ENCODE measurements at regions not wholly inside any gene's neighbourhood (a gene's known extent, or its start where the extent isn't known, plus 50 kb on each side); places are given as distances from the start of the nearest gene placed in this dataset.
"Not testable (repeated sequence)": the region's sequence is repeated elsewhere in the genome, so short reads cannot be mapped to it uniquely, and the experiment has no call there.

DNA sequence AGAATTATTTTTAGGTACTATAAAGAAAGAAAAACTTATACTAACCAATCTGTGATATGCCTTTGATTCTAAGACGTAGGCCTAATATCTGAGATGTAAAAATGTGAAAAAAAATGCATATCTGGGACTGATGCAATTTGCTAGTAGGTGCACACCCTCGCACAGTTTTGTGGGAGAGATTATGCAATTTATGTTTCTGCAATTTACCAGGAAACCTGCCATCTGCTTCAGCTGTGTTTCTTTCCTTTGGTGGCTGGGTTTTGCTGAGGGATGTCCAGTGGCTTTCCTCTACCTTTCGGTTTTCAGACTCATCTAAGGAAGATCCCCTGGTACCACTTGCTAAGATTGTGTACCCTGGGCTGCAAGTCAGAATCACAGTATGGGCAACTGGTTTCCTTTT lies 186.9 kb downstream of the ZFP64 start:
- no peak for DNase-seq

GRCh38 chr20:52004018-52004417 lies 187.6 kb downstream of the ZFP64 start:
- DNase-seq = no peak

- DNase-seq = no peak
These were observed 188.2 kb downstream of the ZFP64 start for GRCh38 chr20:52003415-52003814.

DNA sequence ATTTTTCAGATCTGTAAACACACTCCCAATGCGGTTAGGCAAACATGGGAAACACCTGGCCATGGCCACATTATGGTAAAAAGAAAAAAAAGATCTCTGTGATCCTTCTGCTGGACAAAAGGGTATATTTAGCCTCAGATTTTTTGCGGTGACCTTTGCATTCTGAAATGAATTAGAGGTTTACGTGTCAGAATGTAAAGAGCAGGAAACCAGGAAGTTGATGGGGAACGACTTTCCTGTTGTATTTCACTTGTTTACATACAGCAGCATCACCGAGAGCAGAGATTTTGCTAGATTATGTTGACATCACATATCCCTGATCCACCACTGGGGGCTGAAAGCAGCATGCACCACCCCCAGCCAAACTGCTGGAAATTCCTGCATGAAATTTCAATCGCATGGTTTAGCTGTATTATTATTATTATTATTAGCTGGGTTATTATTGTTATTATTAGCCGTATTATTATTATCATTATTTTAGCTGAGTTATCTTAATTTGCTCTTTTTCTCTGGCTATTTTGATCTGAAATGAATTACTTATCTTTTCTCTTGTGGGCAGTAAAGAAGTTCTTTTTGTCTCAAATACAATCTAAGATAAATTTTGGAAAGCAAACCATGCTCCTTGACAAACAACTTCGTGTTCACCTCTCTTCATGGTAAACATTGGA lies 189.4 kb downstream of the ZFP64 start:
- DNase-seq = no peak

DNA sequence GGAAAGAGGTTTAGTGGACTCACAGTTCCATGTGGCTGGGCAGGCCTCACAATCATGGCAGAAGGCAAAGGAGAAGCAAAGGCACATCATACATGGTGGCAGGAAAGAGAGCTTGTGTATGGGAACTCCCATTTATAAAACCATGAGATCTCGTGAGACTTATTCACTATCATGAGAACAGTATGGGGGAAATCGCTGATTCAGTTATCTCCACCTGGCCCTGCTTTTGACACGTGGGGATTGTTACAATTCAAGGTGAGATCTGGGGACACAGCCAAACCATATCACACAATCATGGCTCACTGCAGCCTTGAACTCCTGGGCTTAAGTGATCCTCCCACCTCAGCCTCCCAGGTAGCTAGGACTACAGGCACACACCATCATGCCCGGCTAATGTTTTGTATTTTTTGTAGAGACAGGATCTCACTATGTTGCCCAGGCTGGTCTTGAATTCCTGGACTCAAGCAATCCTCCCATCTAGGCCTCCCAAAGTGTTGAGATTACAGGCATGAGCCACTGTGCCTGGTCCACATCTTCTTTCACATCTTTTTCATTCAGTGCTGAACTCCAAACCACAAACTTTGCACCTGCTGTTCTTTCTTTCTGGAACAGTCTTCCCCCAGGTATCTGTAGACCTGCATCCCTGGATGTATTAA lies 194.2 kb downstream of the ZFP64 start:
- DNase-seq = not testable (repeated sequence)

- no peak for DNase-seq
These were observed 193.2 kb upstream of the SALL4 start for GRCh38 chr20:51995551-51995951.

GRCh38 chr20:51994751-51995417 lies 192.6 kb upstream of the SALL4 start:
- DNase-seq = no peak

DNA sequence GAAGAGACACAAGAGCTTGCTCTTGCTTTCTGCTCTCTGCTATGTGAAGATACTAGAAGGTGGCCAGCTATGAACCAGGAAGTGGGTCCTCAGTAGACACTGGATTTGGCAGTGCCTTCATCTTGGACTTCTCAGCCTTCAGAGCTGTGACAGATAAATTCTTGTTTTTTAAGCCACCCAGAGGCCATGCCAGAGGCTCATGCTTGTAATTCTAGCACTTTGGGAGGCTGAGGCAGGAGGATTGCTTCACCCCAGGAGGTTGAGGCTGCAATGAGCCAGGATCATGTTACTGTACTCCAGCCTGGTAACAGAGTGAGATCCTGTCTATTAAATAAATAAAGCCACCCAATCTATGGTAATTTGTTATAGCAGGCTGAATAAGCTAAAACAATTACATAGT lies 185.5 kb upstream of the SALL4 start:
- DNase-seq = no peak

DNA sequence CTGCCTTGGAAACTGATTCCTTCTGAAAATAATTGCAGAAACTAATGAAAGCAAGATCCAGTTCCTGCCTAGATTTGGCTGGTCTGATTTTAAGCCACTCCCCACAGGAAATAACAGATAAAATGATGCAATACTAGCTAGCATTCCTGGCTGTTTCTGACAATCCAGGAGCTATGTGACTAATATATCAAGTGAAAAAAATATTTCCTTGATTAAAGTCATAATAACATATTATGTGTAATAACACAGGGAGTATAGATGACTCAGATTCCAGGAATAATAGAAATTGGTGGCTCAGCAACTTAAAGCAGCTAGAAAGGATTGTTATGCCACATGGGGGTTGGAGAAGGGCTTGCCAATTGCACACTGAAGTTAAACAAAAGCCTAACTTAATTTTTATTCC lies 182.7 kb upstream of the SALL4 start:
- DNase-seq = no peak

DNA sequence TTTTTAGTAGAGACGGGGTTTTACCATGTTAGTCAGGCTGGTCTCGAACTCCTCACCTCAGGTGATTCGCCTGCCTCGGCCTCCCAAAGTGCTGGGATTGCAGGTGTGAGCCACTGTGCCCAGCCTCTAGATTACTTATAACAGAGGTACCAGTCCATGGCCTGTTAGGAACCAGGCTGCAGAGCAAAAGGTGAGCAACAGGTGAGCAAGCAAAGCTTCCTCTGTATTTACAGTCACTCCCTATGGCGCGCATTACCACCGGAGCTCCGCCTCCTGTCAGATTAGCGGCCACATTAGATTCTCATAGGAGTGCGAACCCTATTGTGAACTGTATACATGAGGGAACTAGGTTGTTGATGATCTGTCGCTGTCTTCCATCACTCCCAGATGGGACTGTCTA lies 178.0 kb upstream of the SALL4 start:
- DNase-seq = no peak

DNA sequence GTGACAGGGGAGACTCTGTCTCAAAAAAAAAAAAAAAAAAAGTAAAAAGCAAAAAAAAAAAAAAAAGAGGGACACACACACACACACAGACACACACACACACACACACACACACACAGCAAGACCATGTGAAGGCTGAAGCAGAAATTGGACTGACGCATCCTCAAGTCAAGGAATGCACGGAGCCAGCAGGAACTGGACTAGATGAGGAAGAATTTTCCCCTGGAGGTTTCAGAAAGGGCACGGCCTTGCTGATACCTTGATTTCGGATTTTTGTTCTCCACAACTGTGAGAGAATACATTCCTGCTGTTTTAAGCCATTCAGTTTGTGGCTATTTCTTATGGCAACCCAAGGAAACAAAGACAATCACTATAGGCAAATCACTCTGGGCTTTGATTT lies 176.9 kb upstream of the SALL4 start:
- no peak for DNase-seq

DNA sequence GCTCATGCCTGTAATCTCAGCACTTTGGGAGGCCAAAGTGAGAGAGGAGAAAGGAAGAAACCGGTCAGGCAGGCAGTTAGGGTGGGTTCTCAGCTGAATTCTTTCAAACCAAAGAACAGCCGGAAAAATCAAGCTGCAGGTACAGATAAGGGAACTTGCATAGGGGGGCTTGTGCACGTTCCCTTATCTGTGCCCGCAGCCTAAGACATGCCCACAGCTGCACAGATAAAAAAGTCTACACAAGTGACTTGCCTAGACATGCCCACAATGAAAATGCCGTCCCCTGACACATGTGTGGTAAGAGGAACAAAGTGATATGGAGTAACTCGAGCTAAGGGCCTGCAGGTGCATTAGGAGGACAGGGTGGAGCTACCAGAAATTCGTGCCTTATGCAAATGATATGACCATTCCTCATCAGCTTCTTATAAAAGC lies 175.8 kb upstream of the SALL4 start:
- DNase-seq = no peak

DNA sequence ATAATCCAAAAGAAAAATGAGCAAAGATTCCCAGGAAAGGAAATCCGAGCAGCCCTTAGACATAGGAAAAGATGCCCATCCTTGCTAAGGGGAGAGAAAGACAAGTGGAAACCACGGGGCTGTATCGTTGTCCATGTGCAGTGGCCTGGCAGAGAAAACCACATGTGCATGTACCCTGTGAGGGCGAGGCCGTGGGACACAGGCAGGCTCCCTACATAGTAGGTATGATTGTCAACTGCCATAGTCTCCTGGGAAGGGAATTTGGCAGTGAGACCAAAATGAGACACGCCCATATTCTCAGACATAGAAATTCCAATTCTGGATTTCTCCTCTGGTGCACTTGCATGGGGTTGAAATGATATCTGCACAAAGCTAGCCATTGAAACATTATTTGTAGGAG lies 169.7 kb upstream of the SALL4 start:
- no peak for DNase-seq

DNA sequence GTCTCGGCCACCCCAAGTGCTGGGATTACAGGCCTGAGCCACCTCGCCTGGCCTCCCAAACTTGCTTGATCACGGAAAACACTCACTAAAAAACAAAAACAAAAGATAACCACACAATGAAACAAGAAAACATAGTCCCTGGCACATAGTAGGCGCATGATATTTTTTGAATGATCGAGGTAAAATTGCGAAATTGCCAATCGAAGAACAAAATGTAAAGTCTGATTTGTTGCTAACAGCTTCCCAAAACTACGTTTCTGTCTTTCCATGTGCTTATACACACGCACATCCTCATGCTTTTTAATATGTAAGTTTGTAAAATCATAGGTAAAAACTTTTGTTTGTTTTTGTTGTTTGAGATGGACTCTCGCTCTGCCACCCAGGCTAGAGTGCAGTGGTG lies 168.5 kb upstream of the SALL4 start:
- no peak for DNase-seq

- no peak for DNase-seq
These were observed 166.9 kb upstream of the SALL4 start for GRCh38 chr20:51969191-51969590.

DNA sequence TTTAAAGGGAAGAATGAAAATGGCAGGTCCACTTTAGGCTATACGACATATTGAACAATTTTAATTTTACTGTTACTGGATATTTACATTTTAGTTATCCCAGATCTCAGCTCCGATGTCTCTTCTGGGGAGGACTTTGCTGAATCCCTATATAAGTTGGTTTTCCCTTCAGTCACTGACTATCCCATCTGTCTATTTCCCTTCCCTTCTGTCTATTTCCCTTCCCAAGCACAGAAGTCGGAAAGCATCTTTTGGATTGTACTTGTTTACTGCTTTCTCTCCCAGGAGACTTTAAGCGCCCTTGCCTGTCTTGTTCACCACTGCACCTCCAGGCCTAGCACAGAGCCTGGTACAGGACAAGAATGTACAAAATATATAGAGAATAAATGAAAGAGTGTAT lies 165.8 kb upstream of the SALL4 start:
- DNase-seq = no peak

- DNase-seq = peak; percentile 20
These were observed 164.1 kb upstream of the SALL4 start for GRCh38 chr20:51966296-51966971.

- no peak for DNase-seq
These were observed 159.8 kb upstream of the SALL4 start for GRCh38 chr20:51961964-51962761.

- no peak for DNase-seq
These were observed 157.8 kb upstream of the SALL4 start for GRCh38 chr20:51960047-51960675.

DNA sequence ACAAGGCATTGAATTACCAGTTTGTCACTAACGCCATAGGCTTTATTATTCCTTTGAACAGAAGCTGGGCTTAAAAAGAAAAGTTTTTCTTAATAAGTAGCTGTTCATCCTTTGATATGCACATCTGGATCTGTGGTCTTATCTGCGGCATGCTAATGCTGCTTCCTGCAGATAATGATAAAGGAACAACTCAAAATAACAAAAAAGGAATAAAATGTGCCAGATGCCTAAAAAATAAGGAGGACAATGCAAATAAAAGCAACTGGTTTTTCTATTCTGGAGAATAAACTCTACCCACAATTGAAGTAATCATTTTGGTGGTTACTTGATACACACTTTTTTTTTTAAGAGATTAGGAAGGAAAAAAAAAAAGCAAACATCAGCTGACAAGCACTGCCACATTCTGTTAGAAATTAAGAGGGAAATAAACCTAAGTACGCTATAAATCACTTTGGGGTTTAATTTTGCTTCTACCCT lies 156.8 kb upstream of the SALL4 start:
- DNase-seq = no peak

GRCh38 chr20:51958099-51959065 lies 156.1 kb upstream of the SALL4 start:
- no peak for DNase-seq

All from NCI-H1092 treated with DMSO at 0.1 percent for 48 hours (cell line).